ENCODE measurements at regions not wholly inside any gene's neighbourhood (a gene's known extent, or its start where the extent isn't known, plus 50 kb on each side); places are given as distances from the start of the nearest gene placed in this dataset.

- no peak for TF ChIP-seq CTCF (IDR thresholded peaks at IDR 0.05; ENCODE audit: low read depth, low read length)
- DNase-seq (ENCODE audit: extremely low read depth, low read depth): no peak
These were observed 53.9 kb upstream of the RNU6ATAC start for GRCh38 chr9:134218230-134218629.

DNA sequence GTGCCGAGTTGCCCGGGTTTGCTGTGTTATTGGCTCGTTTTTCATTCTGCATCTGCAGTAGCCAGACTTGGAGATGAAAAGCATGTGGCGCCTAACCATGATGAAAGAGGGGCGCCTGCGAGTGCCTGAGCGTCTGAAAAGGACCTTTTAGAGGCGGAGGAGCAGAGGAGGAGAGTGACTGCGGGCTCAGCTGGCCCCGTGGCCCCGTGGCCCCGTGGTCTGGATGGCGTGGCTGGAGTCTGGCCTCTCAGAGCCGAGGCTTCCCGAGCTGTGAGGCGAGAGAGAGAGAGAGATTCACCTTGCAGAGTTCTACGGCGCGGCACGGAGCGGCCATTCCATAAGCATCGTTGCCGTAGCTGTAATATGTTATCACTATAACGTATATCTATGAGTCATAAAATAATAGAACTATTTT, 55.3 kb upstream of the RNU6ATAC start:
- TF ChIP-seq CTCF (IDR thresholded peaks at IDR 0.05; ENCODE audit: low read depth, low read length): no peak
- DNase-seq (ENCODE audit: extremely low read depth, low read depth): no peak

GRCh38 chr9:134220311-134220710, 55.9 kb upstream of the RNU6ATAC start:
- TF ChIP-seq CTCF (IDR thresholded peaks at IDR 0.05; ENCODE audit: low read depth, low read length): no peak
- DNase-seq (ENCODE audit: extremely low read depth, low read depth): no peak

GRCh38 chr9:134221273-134222017, 57.1 kb upstream of the RNU6ATAC start:
- no peak for TF ChIP-seq CTCF (IDR thresholded peaks at IDR 0.05; ENCODE audit: low read depth, low read length)
- no peak for DNase-seq (ENCODE audit: extremely low read depth, low read depth)

- no peak for DNase-seq (ENCODE audit: extremely low read depth, low read depth)
- no peak for TF ChIP-seq CTCF (IDR thresholded peaks at IDR 0.05; ENCODE audit: low read depth, low read length)
These were observed 57.7 kb upstream of the RNU6ATAC start for GRCh38 chr9:134222018-134222573.

DNA sequence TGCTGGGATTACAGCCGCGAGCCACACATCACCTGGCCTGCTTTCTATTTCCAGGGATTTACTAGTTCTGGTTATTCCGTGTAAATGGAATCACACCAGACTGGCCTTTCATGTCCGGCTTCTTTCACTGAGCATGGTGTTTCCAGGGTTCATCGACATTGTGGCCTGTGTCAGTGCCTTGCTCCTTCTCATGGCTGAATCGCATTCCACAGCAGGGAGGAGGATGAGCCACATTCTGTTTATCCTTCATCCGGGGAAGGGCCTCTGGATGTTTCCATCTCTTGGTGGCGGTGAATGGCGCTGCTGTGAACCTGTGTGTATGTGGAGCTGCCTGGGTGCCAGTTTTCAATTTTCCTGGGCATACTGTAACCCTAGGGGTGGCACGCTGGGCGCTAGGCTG, 58.7 kb upstream of the RNU6ATAC start:
- TF ChIP-seq CTCF (IDR thresholded peaks at IDR 0.05; ENCODE audit: low read depth, low read length): no peak
- no peak for DNase-seq (ENCODE audit: extremely low read depth, low read depth)

- no peak for TF ChIP-seq CTCF (IDR thresholded peaks at IDR 0.05; ENCODE audit: low read depth, low read length)
- no peak for DNase-seq (ENCODE audit: extremely low read depth, low read depth)
These were observed 59.3 kb upstream of the RNU6ATAC start for GRCh38 chr9:134223591-134224122.

Data from AG09319 (cell line).